Peyer's patch (tissue), 4 donors: ENCODE measurements at regions not wholly inside any gene's neighbourhood (a gene's known extent, or its start where the extent isn't known, plus 50 kb on each side); places are given as distances from the start of the nearest gene placed in this dataset.

ENCODE experiments used
- DNase-seq, 3 donors: peaks; one replicate each; pipeline ENCODE4 v3.0.0-alpha.2; 2017 to 2019
- H3K27ac ChIP-seq, 4 donors: fragments of 200-600 bp; sonication (generic); one replicate each; pipeline ENCODE4 v1.5.1; 2016 to 2019
- H3K27me3 ChIP-seq, 2 donors: fragments of 200-600 bp; sonication (generic); one replicate each; pipeline ENCODE4 v1.5.1; 2019
- H3K36me3 ChIP-seq, 3 donors: fragments of 200-600 bp; sonication (generic); one replicate each; pipeline ENCODE4 v1.5.1; 2016 to 2019
- H3K4me1 ChIP-seq, 4 donors: fragments of 200-600 bp; sonication (generic); one replicate each; pipeline ENCODE4 v1.5.1; 2016 to 2019
- H3K4me3 ChIP-seq, 4 donors: fragments of 200-600 bp; sonication (generic); 1 replicate in 3 of 4; 2 replicates in 1 of 4; pipeline ENCODE4 v1.5.1; 2016 to 2019; ENCODE audit warnings: mild to moderate bottlenecking in 1 of 4
- H3K9me3 ChIP-seq, 4 donors: fragments of 200-600 bp; sonication (generic); one replicate each; pipeline ENCODE4 v1.5.1; 2016 to 2019; ENCODE audit warnings: mild to moderate bottlenecking in 1 of 4
- POLR2A ChIP-seq, 2 donors: fragments of 450-650 bp; IDR thresholded peaks; one replicate each; pipeline ENCODE4 v1.5.1; 2017; ENCODE audit warnings: antibody characterized with exemption in 2 of 2, mild to moderate bottlenecking in 2 of 2, moderate library complexity in 2 of 2
- TF ChIP-seq, protein P1 (sequence below), 6 experiments: fragments of 450-650 bp in 4 of 6; fragments of 200-600 bp in 2 of 6; sonication (generic) in 1 of 6; IDR thresholded peaks; one replicate each; pipeline ENCODE4 v1.5.1; 2017 to 2019; ENCODE audit warnings: antibody characterized with exemption in 6 of 6, mild to moderate bottlenecking in 3 of 6, moderate library complexity in 1 of 6

DNA sequence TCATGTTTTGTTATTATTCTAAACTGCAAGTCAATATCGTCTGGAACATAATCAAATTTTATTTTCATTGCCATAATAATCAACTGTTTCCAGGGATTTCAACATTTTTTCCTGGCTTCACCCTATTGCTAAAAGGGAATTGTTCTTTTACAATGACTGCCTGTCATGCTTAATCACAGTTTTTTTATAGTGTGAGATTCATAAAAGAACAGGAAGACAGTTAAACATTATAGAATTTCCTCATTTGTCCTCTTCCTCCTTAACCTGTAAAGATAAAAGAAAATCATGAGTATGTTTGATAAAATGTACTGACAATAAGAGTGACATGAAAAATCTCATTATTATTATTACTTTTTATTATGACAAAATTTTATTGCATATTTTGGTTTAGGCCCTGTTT lies 73.3 kb upstream of the CENPW start:
- no peaks in the 10 kb centered on the region for H3K9me3 ChIP-seq

DNA sequence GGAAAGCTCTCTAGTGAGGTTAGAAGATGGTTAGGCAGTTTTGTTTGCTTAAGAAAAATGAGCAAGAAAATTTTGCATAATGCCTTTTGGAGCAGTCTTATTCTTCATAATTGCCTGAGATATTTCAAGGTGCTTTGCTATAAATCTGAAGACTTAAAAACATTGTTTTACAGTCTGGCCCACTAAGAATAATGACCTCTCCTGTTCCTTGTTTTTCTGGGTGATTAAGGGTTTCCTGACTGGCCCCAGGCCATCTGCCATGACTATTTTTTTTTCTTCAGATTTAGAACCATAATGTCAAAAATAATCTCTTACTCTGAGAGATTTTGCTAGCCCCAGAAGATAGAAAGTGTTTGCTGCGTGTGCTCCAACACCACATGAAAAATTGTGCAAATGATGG lies 72.3 kb upstream of the CENPW start:
- Histone ChIP-seq H3K4me3 (no peak overlapping the region), H3K9me3 (no peaks in the 10 kb centered on the region), H3K4me1 (no peaks in the 10 kb centered on the region), H3K27me3 (no peaks in the 10 kb centered on the region), H3K27ac (no peak overlapping the region), H3K36me3 (no peaks in the 10 kb centered on the region)
- DNase-seq: no peak
- TF ChIP-seq, protein P1, sequence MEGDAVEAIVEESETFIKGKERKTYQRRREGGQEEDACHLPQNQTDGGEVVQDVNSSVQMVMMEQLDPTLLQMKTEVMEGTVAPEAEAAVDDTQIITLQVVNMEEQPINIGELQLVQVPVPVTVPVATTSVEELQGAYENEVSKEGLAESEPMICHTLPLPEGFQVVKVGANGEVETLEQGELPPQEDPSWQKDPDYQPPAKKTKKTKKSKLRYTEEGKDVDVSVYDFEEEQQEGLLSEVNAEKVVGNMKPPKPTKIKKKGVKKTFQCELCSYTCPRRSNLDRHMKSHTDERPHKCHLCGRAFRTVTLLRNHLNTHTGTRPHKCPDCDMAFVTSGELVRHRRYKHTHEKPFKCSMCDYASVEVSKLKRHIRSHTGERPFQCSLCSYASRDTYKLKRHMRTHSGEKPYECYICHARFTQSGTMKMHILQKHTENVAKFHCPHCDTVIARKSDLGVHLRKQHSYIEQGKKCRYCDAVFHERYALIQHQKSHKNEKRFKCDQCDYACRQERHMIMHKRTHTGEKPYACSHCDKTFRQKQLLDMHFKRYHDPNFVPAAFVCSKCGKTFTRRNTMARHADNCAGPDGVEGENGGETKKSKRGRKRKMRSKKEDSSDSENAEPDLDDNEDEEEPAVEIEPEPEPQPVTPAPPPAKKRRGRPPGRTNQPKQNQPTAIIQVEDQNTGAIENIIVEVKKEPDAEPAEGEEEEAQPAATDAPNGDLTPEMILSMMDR (IDR thresholded peaks at IDR 0.05): no peak
- TF ChIP-seq POLR2A (IDR thresholded peaks at IDR 0.05): no peak

More for the DNA sequence above, 73.3 kb upstream of the CENPW start:
- Histone ChIP-seq H3K4me1 (no peaks in the 10 kb centered on the region), H3K27me3 (no peaks in the 10 kb centered on the region), H3K36me3 (no peaks in the 10 kb centered on the region), H3K4me3 (no peak overlapping the region), H3K27ac (no peak overlapping the region)
- no peak for DNase-seq
- TF ChIP-seq, protein P1 (IDR thresholded peaks at IDR 0.05): no peak
- TF ChIP-seq POLR2A (IDR thresholded peaks at IDR 0.05): no peak

- Histone ChIP-seq H3K27me3 (no peaks in the 10 kb centered on the region), H3K4me3 (no peak overlapping the region), H3K9me3 (no peaks in the 10 kb centered on the region), H3K36me3 (no peaks in the 10 kb centered on the region), H3K27ac (no peak overlapping the region), H3K4me1 (no peaks in the 10 kb centered on the region)
- no peak for TF ChIP-seq POLR2A (IDR thresholded peaks at IDR 0.05)
- TF ChIP-seq, protein P1 (IDR thresholded peaks at IDR 0.05): no peak
- DNase-seq: no peak
Observed at GRCh38 chr6:126268092-126268491, 71.8 kb upstream of the CENPW start.

DNA sequence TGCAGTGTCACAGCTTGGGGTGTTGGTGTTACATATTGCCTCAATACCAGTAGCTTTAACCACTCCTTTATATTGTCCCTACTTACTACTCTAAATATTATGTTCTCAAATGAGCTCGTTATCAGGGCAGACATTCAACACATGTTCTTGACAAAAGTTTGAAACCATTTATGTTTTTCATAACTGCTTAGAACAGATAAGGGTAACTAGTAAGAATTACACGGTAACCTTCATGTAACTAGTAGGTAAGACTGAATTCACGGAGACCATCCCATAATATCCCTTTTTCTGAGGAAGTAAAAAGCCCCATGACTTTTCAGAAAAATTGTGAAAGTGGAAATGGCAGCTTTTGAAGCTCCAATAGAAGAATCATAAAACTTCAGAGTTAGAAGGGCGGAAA lies 59.6 kb upstream of the CENPW start:
- no peak overlapping the region for H3K27ac ChIP-seq
- no peaks in the 10 kb centered on the region for H3K27me3 ChIP-seq
- H3K4me3 ChIP-seq: no peak overlapping the region
- DNase-seq: no peak
- H3K36me3 ChIP-seq: no peaks in the 10 kb centered on the region
- H3K9me3 ChIP-seq: no peaks in the 10 kb centered on the region
- no peaks in the 10 kb centered on the region for H3K4me1 ChIP-seq
- no peak for TF ChIP-seq POLR2A (IDR thresholded peaks at IDR 0.05)
- TF ChIP-seq, protein P1 (IDR thresholded peaks at IDR 0.05): no peak

DNA sequence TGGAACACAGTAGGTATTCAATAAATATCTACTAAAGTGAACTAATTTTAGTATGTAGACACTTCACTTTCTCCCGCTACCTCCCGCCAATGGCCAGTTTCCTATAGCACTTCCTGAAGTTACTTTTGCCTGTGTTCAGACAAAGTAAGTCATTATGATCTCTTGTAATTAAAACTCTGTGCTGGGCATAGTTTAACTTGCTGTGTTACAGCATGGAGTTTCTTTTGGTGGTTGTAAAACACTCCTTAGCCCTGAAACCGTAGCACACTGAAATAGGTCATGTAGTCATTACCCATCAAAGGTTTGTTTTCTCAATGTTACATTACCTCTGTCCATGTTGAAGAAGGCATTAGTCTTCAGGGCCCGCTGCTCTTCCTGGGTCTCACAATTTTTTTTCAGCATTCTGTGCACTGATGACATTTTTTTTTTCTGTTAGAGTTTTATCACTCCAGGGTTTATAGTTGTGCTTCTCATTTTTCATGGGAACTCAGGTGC lies 54.0 kb upstream of the CENPW start:
- Histone ChIP-seq H3K4me1 (no peaks in the 10 kb centered on the region), H3K27ac (no peak overlapping the region), H3K27me3 (no peaks in the 10 kb centered on the region), H3K9me3 (no peaks in the 10 kb centered on the region), H3K36me3 (no peaks in the 10 kb centered on the region), H3K4me3 (no peak overlapping the region)
- no peak for DNase-seq
- TF ChIP-seq, protein P1 (IDR thresholded peaks at IDR 0.05): no peak
- no peak for TF ChIP-seq POLR2A (IDR thresholded peaks at IDR 0.05)
